Uterus (tissue), 3 donors: ENCODE measurements at regions not wholly inside any gene's neighbourhood (a gene's known extent, or its start where the extent isn't known, plus 50 kb on each side); places are given as distances from the start of the nearest gene placed in this dataset.

ENCODE experiments used
- DNase-seq, 2 donors: peaks; one replicate each; pipeline ENCODE4 v3.0.0-alpha.2; 2019 to 2020
- H3K27ac ChIP-seq, 2 donors: fragments of 200-600 bp; sonication (generic); 1 replicate in 1 of 2; 2 replicates in 1 of 2; pipeline ENCODE4 v1.5.1; 2016 to 2018
- H3K27me3 ChIP-seq, 2 donors: fragments of 200-600 bp; sonication (generic); one replicate each; pipeline ENCODE4 v1.5.1; 2018 to 2019; ENCODE audit warnings: control low read depth in 1 of 2
- H3K36me3 ChIP-seq, 2 donors: fragments of 200-600 bp; sonication (generic); one replicate each; pipeline ENCODE4 v1.5.1; 2019; ENCODE audit warnings: control low read depth in 1 of 2
- H3K4me1 ChIP-seq, 2 donors: fragments of 200-600 bp; sonication (generic); one replicate each; pipeline ENCODE4 v1.5.1; 2018 to 2019; ENCODE audit warnings: control low read depth in 1 of 2
- H3K4me3 ChIP-seq, 2 donors: fragments of 200-600 bp; sonication (generic); 1 replicate in 1 of 2; 2 replicates in 1 of 2; pipeline ENCODE4 v1.5.1; 2018 to 2019; ENCODE audit warnings: mild to moderate bottlenecking in 1 of 2
- H3K9me3 ChIP-seq, 2 donors: fragments of 200-600 bp; sonication (generic); one replicate each; pipeline ENCODE4 v1.5.1; 2019; ENCODE audit warnings: control low read depth in 1 of 2
- CTCF ChIP-seq, 4 experiments: fragments of 200-600 bp in 2 of 4; fragments of 450-650 bp in 2 of 4; sonication (generic) in 2 of 4; IDR thresholded peaks; one replicate each; pipeline ENCODE4 v1.5.1; 2016 to 2019; ENCODE audit warnings: antibody characterized with exemption in 4 of 4, mild to moderate bottlenecking in 2 of 4, moderate library complexity in 1 of 4
- POLR2A ChIP-seq, 2 donors: fragments of 450-650 bp; IDR thresholded peaks; one replicate each; pipeline ENCODE4 v1.6.1; 2016; ENCODE audit warnings: antibody characterized with exemption in 2 of 2, mild to moderate bottlenecking in 1 of 2, moderate library complexity in 1 of 2
- intact Hi-C: fragments of 100-400 bp; cut with DNase I; formaldehyde crosslinking; loops from one replicate; pipeline ENCODE4 v1.15.1; 2023; ENCODE audit warnings: low total_unique reads
- donor health status: DM: yes; HTN: yes; CAD: no.

GRCh38 chr4:14392378-14392777 lies 609.9 kb upstream of the CPEB2 start:
- Histone ChIP-seq H3K4me1 (no peaks in the 10 kb centered on the region), H3K27me3 (no peaks in the 10 kb centered on the region), H3K27ac (no peak overlapping the region), H3K4me3 (no peak overlapping the region), H3K36me3 (no peaks in the 10 kb centered on the region), H3K9me3 (no peaks in the 10 kb centered on the region)
- TF ChIP-seq POLR2A (IDR thresholded peaks at IDR 0.05): no peak
- no peak for TF ChIP-seq CTCF (IDR thresholded peaks at IDR 0.05)
- intact Hi-C loops: no loop called here
- DNase-seq: no peak

- Histone ChIP-seq H3K27me3 (no peaks in the 10 kb centered on the region), H3K9me3 (no peaks in the 10 kb centered on the region), H3K4me3 (no peak overlapping the region), H3K4me1 (no peaks in the 10 kb centered on the region), H3K27ac (no peak overlapping the region), H3K36me3 (no peaks in the 10 kb centered on the region)
- TF ChIP-seq POLR2A (IDR thresholded peaks at IDR 0.05) (no peak), CTCF (IDR thresholded peaks at IDR 0.05) (no peak)
- intact Hi-C loops: no loop called here
- no peak for DNase-seq
Observed at GRCh38 chr4:14396183-14396582, 606.1 kb upstream of the CPEB2 start.

GRCh38 chr4:14399848-14400247 lies 602.4 kb upstream of the CPEB2 start:
- Histone ChIP-seq H3K27ac (no peak overlapping the region), H3K4me1 (no peaks in the 10 kb centered on the region), H3K36me3 (no peaks in the 10 kb centered on the region), H3K27me3 (no peaks in the 10 kb centered on the region), H3K4me3 (no peak overlapping the region), H3K9me3 (no peaks in the 10 kb centered on the region)
- intact Hi-C loops: no loop called here
- TF ChIP-seq CTCF (IDR thresholded peaks at IDR 0.05): no peak
- TF ChIP-seq POLR2A (IDR thresholded peaks at IDR 0.05): no peak
- DNase-seq: no peak

GRCh38 chr4:14400307-14400706 lies 602.0 kb upstream of the CPEB2 start:
- H3K36me3 ChIP-seq: no peaks in the 10 kb centered on the region
- H3K27ac ChIP-seq: no peak overlapping the region
- H3K27me3 ChIP-seq: no peaks in the 10 kb centered on the region
- TF ChIP-seq POLR2A (IDR thresholded peaks at IDR 0.05) (no peak), CTCF (IDR thresholded peaks at IDR 0.05) (no peak)
- DNase-seq: no peak
- no peaks in the 10 kb centered on the region for H3K4me1 ChIP-seq
- H3K4me3 ChIP-seq: no peak overlapping the region
- intact Hi-C loops: no loop called here
- H3K9me3 ChIP-seq: no peaks in the 10 kb centered on the region

- no peaks in the 10 kb centered on the region for H3K36me3 ChIP-seq
- no peak overlapping the region for H3K4me3 ChIP-seq
- no peaks in the 10 kb centered on the region for H3K27me3 ChIP-seq
- no peak overlapping the region for H3K27ac ChIP-seq
- no peak for DNase-seq
- no peaks in the 10 kb centered on the region for H3K4me1 ChIP-seq
- no peak for TF ChIP-seq CTCF (IDR thresholded peaks at IDR 0.05)
- no peak for TF ChIP-seq POLR2A (IDR thresholded peaks at IDR 0.05)
- intact Hi-C loops: no loop called here
- no peaks in the 10 kb centered on the region for H3K9me3 ChIP-seq
Observed at GRCh38 chr4:14403132-14403531, 599.1 kb upstream of the CPEB2 start.
